HK-2 (cell line): ENCODE measurements at regions not wholly inside any gene's neighbourhood (a gene's known extent, or its start where the extent isn't known, plus 50 kb on each side); places are given as distances from the start of the nearest gene placed in this dataset.

ENCODE experiments used
- DNase-seq: peaks from one replicate; pipeline ENCODE4 v3.0.0-alpha.2; 2018; ENCODE audit not compliant: unreplicated experiment

DNA sequence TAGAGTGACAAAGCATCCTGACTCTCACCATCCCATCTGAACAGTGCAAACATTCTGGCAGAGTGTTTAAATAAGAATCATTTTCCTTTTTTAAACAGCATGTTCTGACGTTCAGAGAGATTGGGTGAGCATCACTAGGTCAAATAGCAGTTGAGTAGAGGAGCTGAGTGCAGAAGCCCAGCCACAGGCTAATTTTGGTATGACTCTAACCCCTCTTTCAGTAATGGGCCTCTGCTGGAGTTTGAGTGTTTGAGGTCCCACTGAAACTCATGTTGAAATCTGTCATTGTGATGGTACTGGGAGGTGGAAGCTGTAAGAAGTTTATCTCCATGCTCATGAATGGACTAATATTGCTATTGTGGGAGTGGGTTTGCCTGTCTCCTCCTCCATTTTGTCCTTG is 194.4 kb downstream of the SALL1 start:
- no peak for DNase-seq

DNA sequence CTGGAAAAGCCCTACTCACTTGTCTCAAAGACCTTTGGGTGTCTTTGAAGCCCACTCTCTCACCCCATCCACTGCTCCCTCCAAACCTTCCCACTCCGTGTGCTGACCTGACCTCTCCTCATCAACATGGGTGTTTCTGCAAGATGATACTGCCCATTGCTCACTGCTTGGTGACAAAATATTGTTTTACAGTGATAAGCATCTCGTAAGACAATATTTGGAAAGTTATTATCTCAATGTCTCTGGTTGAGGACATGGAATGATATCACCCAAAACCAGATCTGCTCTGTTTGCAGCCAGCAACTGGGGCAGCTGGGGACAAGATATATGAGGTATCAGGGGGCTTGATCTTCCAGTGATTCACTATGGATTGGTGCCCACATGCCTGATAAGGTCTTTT is 195.8 kb downstream of the SALL1 start:
- DNase-seq, result no peak

DNA sequence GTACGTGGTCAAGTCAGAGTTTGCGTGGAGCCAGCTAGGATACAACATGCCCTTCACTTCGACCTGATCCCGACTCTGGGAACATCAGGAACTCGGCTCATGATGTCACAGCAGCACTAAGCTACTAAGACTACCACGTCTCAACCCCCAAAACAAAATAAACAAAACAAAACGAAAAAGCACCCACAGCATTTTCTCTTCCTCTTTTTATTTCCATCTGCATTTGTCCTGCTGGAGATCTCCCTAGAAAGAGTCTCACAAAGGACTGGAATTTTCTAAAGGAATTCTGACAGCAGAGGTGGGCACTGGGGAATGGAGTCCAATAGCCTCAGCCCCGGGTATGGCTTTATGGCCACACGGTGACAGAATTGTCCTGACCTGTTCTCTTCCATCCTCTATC is 196.6 kb downstream of the SALL1 start:
- DNase-seq, result no peak

DNA sequence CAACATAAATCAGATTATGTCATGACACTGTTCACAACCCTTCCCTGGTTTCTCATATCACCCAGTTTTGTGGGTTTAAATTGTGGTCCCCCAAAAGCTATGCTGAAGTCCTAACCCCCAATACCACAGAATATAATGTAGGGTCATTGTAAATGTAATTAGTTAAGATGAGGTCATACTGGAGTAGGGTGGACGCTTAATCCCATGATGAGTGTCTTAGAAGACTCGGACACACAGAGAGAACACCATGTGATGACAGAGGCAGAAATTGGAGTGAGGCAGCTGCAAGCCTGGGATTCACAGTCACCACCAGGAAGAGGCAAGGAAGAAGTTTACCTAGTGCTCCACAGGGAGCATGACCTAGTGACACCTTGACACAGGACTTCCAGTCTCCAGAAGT is 197.8 kb downstream of the SALL1 start:
- DNase-seq, result no peak

DNA sequence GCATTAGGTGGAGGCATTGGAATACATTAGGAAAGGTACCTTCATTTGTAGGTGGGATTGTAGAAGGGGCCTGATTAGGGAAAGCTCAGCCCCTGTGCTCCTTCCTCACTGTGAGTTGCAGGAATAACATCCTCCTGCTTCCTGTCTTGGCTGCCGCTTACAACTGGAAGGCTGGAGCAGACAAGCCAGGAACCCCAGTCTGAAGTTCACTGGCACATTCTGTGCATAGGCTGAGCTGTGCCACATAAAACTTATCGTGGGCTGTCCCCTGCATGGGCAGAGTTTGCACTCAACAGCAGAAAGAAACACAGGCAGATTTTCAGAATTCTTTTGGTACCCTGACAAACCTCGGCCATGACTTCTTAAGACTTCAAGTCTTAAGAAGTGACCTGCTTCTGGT is 200.1 kb downstream of the SALL1 start:
- no peak for DNase-seq

DNA sequence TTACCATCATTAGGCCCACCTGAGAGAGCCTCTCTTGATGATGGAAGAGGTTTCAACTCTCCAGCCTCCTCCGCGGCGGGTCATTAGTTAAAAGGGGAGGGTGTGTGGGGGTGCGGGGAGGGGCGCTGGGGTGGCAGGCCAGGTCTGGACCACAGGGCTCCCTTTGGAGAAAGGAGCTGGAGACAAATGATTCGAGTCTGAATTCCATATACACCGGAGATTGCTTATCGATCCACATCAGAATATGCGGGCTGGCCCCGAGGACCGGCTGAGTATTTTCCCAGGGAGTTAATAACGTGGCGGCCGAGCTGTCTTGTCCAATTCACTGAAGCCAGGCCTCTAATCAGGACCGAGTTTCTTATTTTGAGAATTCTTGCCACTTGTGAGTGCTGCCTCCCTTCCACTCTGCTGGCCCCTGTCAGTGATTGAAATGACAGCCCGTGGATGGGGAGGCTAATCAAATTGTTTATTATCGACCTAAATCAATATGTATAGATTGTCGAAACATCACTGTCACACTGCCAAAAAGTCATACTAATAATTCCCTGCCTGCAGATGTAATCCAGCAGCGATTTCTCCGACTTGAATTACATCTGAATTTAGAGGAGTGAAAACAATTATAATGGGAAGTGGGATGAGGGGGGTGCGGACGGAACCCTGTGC is 202.7 kb downstream of the SALL1 start:
- DNase-seq, result no peak

DNA sequence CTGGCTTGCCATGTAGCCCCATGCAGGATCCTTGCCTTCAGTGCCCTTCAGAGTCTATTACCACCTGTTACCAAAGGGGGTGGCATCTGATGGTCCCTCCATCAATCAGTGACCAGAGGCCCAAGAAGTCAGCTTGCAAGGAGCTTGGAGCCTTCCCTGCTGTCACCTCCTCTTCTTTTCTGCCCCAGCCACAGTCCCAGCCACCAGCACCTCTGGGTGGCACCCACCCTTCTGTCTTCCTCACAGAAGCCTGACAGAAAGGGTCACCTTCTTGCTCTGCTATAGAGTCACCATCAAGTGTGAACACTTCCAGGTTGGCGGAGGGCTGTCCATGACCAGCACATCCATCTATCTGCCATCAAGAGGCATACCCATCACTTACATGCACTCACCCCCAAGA is 203.2 kb downstream of the SALL1 start:
- DNase-seq, result no peak

DNA sequence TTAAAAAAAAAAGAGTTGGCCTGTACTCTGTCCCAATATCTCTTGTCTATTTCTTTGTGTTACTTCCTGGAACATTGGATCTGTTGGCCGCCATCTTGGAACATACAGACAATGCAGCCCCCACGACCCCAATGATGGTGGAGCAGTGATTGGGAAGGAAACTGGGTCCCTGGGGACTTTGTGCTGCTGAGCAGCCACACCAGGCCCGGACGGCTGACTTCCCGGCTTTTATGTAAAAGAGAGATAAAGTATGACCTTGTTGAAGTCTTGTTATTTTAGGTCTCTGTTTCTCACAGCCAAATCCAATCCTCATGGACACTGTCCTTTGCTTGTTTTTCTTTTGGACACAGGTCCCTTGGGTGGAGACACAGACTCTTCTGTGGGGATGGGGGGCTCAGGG is 204.5 kb downstream of the SALL1 start:
- no peak for DNase-seq

DNA sequence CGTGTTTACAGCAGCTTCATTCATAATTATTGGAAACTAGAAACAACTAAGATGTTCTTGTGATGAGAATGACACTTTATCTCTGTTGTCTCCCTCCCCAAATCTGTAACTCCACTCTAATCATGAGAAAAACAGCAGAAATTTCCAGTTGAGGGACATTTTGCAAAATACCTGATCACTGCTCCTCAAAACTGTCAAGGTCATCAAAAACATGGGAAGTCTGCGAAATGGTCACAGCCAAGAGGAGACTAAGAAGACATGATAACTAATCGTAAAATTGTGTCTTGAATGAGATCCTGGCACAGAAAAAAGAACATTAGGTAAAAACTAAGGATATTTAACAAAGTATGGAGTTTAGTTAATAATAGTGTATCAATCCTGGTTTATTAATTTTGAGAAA is 204.2 kb downstream of the CYLD start:
- DNase-seq, result no peak

DNA sequence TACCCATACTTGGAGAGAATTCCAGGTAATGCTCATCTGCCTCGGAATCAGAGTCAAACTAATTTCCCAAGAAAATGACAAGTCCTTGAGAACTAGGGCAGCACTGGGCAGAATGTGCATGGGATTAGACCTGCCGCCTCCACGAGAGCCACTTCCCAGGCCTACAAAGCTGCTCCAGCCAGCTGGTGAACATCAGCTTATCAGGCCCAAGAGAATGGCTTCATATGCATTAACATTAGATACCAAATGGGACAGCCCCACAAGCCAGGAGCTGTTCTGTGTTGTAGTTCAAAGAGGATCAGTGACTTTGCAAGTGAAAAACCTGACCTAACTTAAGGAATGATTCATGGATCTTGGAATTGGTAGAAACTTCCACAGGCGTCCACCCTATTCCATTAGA is 203.3 kb downstream of the CYLD start:
- DNase-seq, result no peak

DNA sequence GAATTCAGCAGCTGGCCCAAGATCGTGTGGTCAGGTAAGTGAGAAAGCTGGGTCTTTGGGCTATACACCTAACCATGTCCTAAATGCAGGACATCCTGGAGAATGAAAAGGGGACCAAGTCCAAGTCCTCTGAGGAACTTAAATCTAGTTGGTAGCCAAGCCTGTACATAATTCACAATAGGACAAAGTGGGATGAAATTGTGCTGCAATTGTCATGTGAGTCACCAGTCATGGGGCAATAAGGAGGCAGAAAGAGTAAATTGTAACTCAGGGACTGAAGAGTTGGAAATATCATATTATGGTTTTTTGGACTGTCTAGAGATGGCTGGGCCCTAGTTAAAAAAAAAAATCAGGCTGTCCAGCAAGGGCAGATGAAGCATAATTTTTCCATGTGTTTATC is 202.6 kb downstream of the CYLD start:
- DNase-seq, result no peak

DNA sequence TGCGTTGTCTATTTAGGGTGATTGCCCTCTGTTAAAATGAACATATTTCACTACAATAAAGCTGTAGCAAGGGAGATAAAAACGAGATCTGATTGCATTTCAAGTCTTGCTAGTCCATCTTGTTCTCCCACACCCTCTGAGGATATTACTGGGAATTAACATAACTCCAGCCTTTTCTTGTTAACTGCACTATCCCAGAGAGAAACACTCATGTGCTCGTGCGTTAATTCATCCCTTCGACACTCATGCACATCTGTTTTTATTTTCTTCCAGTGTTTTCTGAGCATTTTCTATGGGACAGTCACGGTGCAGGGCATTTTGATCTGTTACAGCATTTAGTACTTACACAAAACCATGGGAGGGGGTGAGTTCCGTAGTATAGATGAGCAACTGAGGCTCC is 202.1 kb downstream of the CYLD start:
- no peak for DNase-seq

DNA sequence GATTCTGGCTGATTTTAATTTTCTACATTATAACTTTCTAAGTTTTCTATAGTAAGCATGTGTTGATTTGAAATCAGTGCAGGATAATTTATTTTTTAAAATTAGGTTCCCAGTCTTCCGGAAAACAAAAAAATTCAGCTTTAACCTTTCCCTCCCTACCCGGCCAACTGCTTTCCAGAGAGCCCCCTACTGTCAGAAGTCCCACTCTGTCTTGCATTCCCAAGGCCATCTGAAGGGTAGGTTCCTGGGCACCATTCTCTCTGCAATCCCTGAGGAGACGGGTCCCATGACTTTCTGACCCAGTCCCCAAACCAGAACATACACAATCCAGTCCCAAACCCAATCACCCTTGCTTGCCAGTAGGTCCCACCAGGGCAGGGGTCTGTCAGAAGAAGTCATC is 200.3 kb downstream of the CYLD start:
- no peak for DNase-seq

DNA sequence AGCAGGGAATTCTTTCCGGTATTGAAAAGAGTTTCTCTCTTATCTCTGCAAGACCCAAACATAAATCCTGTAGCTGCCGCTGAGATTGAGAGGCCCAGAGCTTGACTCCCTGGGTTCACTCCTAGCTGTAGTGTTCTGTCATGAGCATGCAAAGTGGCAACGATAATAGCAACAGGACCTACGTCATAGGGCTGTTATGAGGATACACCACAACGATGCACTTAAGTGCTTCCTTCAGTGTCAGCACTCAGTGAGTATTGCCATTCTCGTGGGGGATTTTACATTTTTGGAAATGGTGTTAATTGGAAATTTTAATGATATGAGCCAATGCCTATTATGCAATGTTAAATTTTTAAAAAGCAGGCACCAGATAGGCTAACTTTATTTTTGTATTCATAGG is 199.8 kb downstream of the CYLD start:
- no peak for DNase-seq

DNA sequence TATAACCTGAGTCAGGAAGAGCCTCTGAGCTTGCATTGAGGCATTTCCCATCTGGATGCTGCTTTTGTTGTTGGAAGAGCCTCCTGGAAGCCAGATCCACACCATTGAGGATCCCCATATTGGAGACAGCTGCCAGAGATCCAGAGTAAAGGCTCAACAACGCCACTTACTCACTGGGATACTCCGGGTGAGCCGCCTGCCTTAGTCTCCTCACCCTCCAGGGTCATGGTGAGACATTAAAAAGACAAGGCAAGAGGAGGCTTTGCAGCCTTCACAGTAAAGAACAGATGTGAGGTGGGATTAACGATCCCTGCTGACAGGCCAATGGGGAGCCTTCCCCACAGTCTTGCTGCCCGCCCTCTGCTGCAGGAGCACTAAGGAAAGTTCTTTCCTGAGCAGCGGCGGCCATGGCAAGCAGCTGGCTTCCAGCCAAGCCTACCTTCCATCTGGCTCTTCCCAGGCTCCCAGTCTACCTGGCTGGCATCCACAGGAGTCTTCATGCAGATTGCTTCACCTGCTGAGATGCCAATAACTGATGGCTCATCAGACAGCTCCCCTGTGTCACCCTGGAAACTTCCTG is 198.5 kb downstream of the CYLD start:
- no peak for DNase-seq

DNA sequence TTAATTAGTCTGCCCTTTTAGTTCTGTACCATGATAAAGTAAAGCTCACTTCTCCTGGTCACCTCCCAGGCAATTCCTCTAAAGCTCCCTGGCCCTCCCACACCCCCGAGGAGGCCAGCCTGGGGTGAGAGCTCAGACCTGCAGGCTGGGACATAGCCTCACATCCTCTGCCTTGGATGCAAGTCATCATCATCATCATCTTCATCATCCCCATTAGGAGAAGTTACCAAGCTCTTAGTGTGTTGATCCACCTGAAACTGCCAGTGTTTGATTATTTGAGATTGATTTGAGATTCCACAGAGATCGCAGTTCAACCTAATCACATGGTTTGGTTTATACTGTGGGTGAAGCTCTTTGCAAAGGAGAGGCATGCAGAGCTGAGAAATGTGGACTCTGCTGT is 197.5 kb downstream of the CYLD start:
- no peak for DNase-seq

DNA sequence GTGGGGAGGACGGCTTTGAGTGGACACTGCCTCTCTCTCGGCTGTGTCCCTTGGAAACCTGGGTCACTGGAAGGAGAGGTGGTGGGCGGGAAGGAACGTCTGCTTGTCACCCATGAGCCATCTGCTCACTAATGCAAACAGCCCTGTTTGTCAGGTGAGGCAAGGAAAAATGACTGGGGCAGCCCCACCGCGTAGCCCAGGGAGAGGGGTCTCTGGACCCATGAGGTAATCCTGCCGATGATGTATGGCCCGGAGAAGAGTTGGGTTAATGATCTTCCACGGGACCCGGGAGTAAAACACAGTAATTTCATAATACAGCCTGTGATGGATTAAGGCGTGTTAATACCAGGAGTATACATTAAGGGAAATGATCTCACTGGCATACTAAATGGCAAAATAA is 197.0 kb downstream of the CYLD start:
- DNase-seq, result no peak

DNA sequence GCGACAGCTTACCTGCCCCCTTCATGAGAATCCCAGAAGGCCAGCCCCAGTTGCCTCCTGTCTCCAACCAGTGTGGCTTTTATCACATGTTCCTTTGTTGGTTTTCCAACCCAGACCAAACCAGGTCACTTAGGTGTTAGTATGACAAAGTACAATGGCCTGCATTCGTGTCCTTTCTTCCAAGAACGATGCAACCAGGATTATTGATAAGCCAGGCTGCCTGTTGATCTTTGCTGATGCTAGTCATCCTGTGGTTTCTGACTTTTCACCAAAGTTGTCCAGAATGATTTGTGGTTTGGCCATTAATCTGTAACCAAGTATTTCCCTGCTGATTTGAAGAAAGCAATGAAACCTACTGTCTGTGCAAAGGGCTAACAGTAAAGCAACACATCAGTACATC is 191.4 kb downstream of the CYLD start:
- peak; percentile 16 for DNase-seq

DNA sequence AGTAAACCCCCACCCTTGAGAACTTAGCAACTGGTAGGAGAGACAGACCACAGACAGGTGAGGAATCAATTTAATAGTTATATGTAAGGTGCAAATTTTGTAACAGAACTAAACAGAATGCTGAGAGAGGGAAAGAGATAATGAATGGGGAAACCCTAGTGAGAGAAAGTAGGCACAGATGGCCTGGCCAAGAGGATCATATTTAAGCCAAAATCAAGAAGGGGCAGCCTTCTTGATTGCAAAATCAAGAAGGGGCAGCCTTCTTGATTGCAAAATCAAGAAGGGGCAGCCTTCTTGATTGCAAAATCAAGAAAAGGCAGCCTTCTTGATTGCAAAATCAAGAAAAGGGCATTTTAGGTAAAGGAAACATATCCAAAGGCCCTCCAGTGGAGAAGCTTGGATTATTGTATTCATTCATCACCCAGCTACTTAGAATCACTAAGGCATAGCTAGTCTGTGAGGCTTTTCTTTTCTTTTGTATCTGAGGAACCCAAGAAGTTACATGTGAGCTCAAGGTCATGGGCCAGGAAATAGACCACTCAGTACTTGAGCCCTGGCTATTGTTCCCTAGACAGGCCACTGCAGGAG is 190.6 kb downstream of the CYLD start:
- no peak for DNase-seq

DNA sequence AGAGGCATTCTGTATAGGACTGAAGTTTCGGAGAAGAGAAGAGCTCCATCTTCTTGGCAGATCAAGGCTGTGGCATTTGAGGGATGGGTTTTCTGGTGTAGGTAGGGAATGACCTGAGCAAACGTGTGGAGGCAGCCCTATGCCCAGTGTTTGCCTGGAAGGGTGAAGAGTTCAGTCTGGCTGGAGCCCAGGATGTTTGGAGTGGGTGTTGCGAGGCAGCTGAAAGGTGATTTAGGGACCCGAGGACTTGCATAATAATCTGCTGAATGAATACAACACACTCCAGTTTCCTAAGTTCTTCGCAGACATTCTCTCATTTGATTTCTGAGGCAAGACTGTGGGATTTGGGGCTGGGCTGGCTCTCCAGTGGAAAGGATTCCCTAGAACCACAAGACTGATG is 186.2 kb downstream of the CYLD start:
- DNase-seq, result no peak

DNA sequence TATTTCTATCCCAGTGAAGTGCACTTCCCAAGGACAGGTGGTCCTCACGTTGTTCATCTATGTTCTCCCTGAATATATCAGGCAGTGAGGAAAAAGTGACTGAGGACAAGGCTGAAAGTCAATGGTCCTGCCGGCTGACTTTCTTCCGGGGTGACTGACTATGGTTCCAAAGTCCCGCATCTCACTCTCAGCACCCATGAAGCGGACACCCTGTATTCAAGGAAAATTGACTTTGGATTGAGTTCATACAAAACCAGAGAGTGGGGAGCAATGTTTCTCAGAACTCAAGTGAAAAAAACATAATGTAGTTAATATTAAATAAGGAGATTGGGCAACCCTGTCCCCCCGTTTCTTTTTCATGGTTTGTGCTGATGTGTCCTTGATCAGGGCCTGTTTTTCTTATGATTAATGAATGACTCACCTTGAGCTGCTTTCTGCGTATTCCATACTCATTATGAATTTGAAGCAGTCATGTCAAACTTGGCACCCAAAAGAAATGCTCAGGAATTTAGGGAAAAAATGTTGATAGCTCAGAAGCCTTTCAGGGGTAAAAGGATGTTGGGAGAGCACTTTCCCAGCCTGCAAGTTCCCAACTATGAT is 184.0 kb downstream of the CYLD start:
- DNase-seq, result no peak

DNA sequence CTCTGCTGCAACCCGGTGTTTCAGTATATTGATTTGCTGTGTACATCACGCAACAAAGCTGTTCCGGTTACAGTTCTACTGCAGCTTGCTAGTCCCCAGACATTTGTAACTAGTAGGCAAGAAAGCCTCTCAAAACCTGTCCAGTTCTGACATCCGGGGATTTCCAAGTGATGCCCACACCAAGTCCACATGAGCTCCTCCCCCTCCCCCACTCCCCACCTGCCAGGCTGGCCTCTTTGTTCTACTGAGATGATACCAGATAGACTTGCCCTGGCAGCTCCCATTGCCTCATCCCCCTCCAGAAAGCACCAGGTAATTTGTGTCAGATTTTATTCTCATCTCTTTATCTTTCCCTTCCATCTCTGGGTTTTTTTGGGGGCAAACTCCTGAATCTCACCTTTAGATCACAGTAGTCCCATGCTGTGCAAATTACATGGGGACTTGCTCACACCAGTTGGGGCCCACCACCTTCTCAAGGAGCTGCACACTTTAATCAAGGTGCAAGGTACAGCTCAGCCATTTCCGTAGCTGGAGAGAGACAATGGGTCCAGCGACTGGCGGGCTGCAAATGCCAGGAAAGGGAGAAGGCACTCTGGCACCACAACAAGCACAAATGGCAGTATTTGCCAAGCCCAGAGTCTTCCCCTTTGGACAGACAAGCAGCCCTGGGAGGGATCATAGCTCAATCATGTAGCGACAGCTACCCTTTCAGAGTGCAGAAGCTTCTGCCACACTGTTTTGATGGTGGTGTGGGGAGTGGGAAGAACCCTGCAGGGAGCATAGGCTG is 183.1 kb downstream of the CYLD start:
- no peak for DNase-seq
